NCI-H748 treated with DMSO at 0.1 percent for 48 hours (cell line): ENCODE measurements at regions not wholly inside any gene's neighbourhood (a gene's known extent, or its start where the extent isn't known, plus 50 kb on each side); places are given as distances from the start of the nearest gene placed in this dataset.

Experiments used
- DNase-seq: peaks from one replicate; lab custom pipeline; 2025; lab: John Stamatoyannopoulos, UW

DNA sequence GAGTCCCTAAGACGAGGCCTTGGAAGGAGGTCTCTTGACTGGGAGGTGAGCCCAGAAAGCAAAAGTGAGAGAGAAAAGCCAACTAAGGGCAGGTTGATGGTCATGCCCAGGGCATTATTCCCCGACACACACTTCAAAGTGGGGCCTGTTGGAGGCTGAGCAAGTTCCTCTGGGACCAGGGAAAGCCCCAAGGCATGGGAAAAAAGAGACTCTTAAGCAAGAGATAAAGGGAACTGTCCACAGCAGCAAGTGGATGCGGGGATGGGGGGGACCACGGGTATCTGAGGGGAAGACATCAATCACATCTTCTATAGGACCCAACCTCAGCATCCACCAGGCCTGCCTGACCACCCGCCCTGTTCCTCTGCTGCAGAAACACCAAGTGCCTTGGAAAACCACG lies 119.9 kb upstream of the MAFB start:
- no peak for DNase-seq

DNA sequence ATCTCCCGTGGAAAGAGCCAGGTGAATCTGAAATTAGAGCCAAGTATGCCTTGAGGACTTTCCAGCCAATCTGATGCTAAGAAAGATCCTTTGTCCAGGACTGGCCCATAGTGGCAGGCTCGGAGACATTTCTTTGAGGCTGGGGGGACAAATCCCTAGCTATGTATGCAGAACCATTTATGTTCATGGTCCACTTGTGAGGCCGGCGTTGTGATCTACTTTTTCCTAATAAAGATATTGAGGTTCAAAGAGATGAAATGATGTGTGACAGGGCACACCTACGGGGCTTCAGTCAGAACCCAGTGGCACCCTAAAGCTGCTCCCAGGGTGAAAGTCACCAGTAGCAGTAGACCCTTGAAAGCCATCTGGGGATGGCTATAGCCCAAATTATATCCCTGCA lies 120.3 kb upstream of the MAFB start:
- no peak for DNase-seq

GRCh38 chr20:40810332-40811000 lies 121.4 kb upstream of the MAFB start:
- no peak for DNase-seq

GRCh38 chr20:40811004-40811403 lies 122.0 kb upstream of the MAFB start:
- no peak for DNase-seq

GRCh38 chr20:40811660-40812414 lies 122.8 kb upstream of the MAFB start:
- DNase-seq = no peak

DNA sequence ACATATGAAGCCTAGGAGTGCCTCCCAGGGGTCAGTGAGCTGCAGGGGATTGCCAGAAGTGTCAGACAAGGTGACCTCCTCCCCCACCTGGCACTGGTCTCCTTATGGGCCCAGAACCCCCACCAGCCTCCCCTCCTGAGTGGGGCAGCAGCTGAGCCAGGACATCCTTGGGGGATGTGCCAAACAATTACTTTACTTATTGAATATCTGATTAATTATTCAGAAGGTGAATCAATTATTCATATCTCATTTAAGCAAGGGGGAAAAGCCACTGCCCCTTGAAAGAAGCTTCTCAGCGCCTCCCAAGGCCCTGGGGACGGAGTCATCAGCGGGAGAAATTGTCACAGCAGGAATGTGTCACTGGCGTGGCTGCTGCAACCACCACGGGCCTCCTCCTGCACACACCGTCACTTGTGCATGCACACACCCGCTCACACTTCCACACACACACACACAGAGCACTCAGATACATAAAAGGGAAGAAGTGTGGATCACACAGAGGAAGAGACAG lies 123.4 kb upstream of the MAFB start:
- DNase-seq = no peak

- DNase-seq = no peak
These were observed 124.0 kb upstream of the MAFB start for GRCh38 chr20:40813029-40813431.

- DNase-seq = no peak
These were observed 124.9 kb upstream of the MAFB start for GRCh38 chr20:40813708-40814630.

- no peak for DNase-seq
These were observed 125.6 kb upstream of the MAFB start for GRCh38 chr20:40814631-40814960.

GRCh38 chr20:40815156-40816038 lies 126.4 kb upstream of the MAFB start:
- DNase-seq = no peak

GRCh38 chr20:40816039-40816352 lies 127.0 kb upstream of the MAFB start:
- DNase-seq = no peak

- DNase-seq = no peak
These were observed 132.4 kb upstream of the MAFB start for GRCh38 chr20:40821429-40821828.

DNA sequence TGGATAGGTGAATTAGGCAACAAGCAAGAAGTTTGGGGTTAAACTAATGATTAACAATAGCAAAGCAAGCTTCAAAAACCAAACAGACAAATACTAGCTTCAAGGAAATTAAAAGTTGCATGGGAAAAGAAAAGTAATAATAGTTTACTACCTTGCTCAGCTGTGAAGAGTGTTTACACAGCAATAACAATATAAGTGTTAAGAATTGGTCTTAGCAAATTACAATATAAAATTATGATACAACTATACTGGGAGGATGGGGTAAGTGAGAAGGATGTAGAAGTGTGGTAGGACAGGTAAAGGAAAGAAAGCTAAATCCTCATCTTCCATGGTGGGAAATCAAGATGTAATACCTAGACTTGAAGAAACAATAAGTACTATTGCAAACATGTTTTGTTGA lies 137.7 kb upstream of the MAFB start:
- DNase-seq = no peak

DNA sequence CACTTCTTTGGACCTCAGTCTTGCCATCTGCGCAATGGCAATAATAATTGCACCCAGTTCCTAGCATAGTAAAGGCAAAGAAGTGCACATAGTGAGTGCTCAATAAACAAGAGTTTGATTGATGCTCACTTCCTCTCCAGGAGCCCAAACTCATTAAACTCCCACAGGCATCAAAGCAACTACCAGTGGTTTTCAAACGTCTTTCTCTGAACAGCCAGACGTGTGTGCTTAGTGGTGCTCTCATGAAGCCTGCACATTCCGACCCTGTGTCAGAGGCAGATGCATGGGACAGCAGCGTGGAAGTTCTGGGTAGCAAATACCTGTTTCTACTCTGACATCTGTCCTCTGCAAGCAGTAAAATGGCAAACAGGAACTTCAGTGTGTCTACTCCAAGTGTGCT lies 146.3 kb upstream of the MAFB start:
- no peak for DNase-seq

DNA sequence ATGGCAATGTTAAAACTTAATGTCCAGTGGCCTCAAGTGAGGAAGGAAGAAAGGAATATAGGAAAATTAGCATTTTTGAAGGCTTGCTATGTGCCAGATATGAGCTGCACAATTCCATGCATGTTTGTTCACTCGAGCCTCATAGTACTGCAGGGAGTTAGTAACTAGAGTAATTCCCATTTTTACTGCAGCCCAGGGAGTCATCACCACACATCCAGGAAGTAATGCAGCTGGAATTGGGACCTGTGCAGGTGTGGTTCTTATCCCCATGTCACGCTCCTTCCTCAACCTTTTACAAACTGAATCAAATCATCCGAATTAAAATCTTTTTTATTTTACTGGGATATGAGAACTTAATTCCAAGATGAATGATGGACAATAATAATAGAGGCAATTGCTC lies 149.5 kb upstream of the MAFB start:
- no peak for DNase-seq

DNA sequence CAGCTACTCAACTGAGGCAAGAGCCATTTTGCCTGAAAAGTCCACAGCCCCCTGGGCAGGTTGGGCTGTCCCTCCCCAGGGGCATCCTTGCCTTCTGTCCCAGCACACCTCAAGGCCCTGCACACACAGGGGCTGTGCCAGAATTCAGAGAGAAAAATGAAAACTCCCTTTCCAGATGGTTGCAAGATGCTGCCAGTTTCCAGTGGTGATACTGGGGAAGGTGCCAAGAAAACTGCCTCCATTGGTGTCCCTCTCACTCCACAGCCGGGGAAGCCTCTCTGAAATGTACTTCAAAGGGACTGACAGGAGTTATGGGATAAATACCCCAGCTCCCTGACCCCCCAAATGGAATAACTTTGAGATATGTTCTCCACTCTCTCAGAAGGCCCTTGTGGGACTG lies 154.2 kb upstream of the MAFB start:
- no peak for DNase-seq

DNA sequence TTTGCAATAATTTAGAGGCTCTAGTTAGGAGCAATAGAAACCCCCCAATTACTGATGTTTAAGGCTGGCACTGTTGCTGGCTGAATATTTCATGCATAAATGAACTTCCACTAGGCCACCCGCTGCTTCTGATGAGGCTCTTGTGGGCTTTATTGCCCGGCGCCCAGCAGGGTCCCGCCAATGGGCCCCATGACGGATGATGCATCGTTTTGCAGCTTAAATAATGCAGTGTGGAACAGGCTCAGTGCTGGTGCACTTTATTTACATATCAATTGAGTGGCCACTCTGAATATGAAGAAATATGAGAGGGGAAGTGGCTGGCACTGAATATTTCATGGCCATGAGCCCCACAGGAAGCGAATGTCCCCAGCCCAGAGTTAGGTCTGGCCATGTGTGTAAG lies 155.3 kb upstream of the MAFB start:
- peak; percentile 64 for DNase-seq

GRCh38 chr20:40848096-40848495 lies 159.1 kb upstream of the MAFB start:
- DNase-seq = no peak

- DNase-seq = no peak
These were observed 159.5 kb upstream of the MAFB start for GRCh38 chr20:40848526-40848925.

GRCh38 chr20:40849456-40849855 lies 160.4 kb upstream of the MAFB start:
- no peak for DNase-seq

DNA sequence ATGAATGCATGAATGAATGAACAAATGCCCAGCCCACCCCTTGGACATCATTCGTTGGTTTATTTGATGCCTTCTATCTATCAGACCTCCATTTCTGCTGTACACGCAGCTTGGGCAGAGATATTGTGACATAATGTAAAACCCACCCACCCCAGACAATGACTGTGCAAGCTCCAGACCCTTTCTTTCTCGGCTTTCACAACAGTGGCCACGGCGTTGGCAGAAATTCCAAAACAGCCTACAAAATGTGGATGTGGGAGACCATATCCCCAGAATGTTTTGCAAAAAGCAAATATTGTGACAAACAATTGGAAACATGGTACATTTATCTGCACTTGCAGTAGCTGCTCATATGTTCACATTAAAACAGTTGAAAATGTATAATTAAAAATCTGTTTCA lies 162.0 kb upstream of the MAFB start:
- DNase-seq = no peak

DNA sequence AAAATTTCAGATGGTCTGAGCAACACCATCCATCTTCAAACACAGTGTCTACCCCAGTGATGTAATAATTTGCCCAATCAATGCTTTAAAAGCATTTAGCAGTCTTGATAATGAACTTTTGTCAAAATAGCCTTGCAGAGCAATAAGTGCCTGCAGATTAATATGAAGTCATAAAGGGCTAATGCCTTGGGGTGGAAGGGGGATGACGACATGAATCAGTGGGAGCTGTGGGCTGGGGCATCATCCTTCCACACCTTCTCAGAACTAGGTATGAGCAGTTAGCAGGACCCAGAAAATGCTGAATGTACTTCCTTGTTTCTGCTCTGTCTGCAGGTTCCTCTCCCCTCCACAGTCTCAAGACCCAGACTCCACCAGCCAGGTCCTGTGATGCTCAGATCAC lies 166.2 kb upstream of the MAFB start:
- no peak for DNase-seq
